ENCODE measurements at regions not wholly inside any gene's neighbourhood (a gene's known extent, or its start where the extent isn't known, plus 50 kb on each side); places are given as distances from the start of the nearest gene placed in this dataset.

GRCh38 chr11:109480251-109480650, 58.3 kb downstream of the C11orf87 start:
- no peak overlapping the region for H3K9ac ChIP-seq (ENCODE audit: insufficient read depth, low read depth, low read length)
- FAIRE-seq = no peak
- no peak overlapping the region for H3K27ac ChIP-seq (ENCODE audit: extremely low read length, insufficient read depth, low read length)
- no TSS peak for BruUV-seq (replicated peaks)
- no peaks in the 10 kb centered on the region for H4K20me1 ChIP-seq (ENCODE audit: insufficient read depth, low read length)
- no peaks in the 10 kb centered on the region for H3K4me1 ChIP-seq (ENCODE audit: insufficient read depth, low read length)
- no peaks in the 10 kb centered on the region for H3K79me2 ChIP-seq (ENCODE audit: insufficient read depth, low read length)
- DNase-seq (ENCODE audit: low spot score) = no peak
- no peaks in the 10 kb centered on the region for H3K9me3 ChIP-seq (ENCODE audit: low read length)
- 0% methylated on average over 2 of the region's 6 CpGs for WGBS (ENCODE audit: low lambda C conversion rate)
- no peak overlapping the region for H3K4me2 ChIP-seq (ENCODE audit: low read depth, low read length)
- ChIA-PET POLR2A (no interaction called here), CTCF (ENCODE audit: low intra/inter-chr PET ratio, low total read pairs) (no interaction called here)
- H2AFZ ChIP-seq (ENCODE audit: low read length) = no peak overlapping the region
- TF ChIP-seq GLI4 (CRISPR knock-in tag; IDR thresholded peaks at IDR 0.05; ENCODE audit: borderline replicate concordance) (no peak), ZNF776 (CRISPR knock-in tag; IDR thresholded peaks at IDR 0.05) (no peak), IKZF5 (CRISPR knock-in tag; IDR thresholded peaks at IDR 0.05) (no peak)
- H3K4me3 ChIP-seq (replicated peaks in 1 of 3; ENCODE audit: insufficient read depth in 1 of 3, low read depth in 2 of 3, low read length in 3 of 3) = no peak overlapping the region
- in situ Hi-C loops (cut with HindIII; ENCODE audit: extremely low pct_ligation_motif_present, low pct_unique_long_range_greater_than_20kb) (no loop called here), intact Hi-C loops (cut with micrococcal nuclease; ENCODE audit: unreplicated experiment) (no loop called here)
- ATAC-seq = no peak
- H3K27me3 ChIP-seq (ENCODE audit: control insufficient read depth in 1 of 2, insufficient read depth in 2 of 2, low read length in 2 of 2) = no peaks in the 10 kb centered on the region
- H3K36me3 ChIP-seq (replicated peaks in 1 of 2; ENCODE audit: control insufficient read depth in 1 of 2, insufficient read depth in 2 of 2, low read length in 2 of 2) = no peaks in the 10 kb centered on the region

GRCh38 chr11:109486129-109486528, 64.1 kb downstream of the C11orf87 start:
- Histone ChIP-seq H3K4me1 (ENCODE audit: insufficient read depth, low read length) (no peaks in the 10 kb centered on the region), H3K27me3 (ENCODE audit: control insufficient read depth in 1 of 2, insufficient read depth in 2 of 2, low read length in 2 of 2) (no peaks in the 10 kb centered on the region), H3K4me3 (replicated peaks in 1 of 3; ENCODE audit: insufficient read depth in 1 of 3, low read depth in 2 of 3, low read length in 3 of 3) (no peak overlapping the region), H3K36me3 (replicated peaks in 1 of 2; ENCODE audit: control insufficient read depth in 1 of 2, insufficient read depth in 2 of 2, low read length in 2 of 2) (no peaks in the 10 kb centered on the region), H3K9ac (ENCODE audit: insufficient read depth, low read depth, low read length) (no peak overlapping the region), H3K79me2 (ENCODE audit: insufficient read depth, low read length) (no peaks in the 10 kb centered on the region), H4K20me1 (ENCODE audit: insufficient read depth, low read length) (no peaks in the 10 kb centered on the region), H2AFZ (ENCODE audit: low read length) (no peak overlapping the region), H3K27ac (ENCODE audit: extremely low read length, insufficient read depth, low read length) (no peak overlapping the region), H3K9me3 (ENCODE audit: low read length) (no peaks in the 10 kb centered on the region), H3K4me2 (ENCODE audit: low read depth, low read length) (no peak overlapping the region)
- POLR2A ChIA-PET = no interaction called here
- TF ChIP-seq HNF1A (IDR thresholded peaks at IDR 0.05; ENCODE audit: low read depth) = no peak
- no peak for TF ChIP-seq HNF1A (CRISPR knock-in tag; IDR thresholded peaks at IDR 0.05; ENCODE audit: borderline replicate concordance)
- TF ChIP-seq FLYWCH1 (CRISPR knock-in tag; IDR thresholded peaks at IDR 0.05) = no peak
- TF ChIP-seq ZNF629 (CRISPR knock-in tag; conservative IDR thresholded peaks at IDR 0.05) = no peak
- no peak for TF ChIP-seq ZNF577 (CRISPR knock-in tag; IDR thresholded peaks at IDR 0.05; ENCODE audit: borderline replicate concordance, low read depth)
- TF ChIP-seq TOPORS (CRISPR knock-in tag; IDR thresholded peaks at IDR 0.05) = no peak
- BruUV-seq (replicated peaks) = no TSS peak
- CTCF ChIA-PET (ENCODE audit: low intra/inter-chr PET ratio, low total read pairs) = no interaction called here
- ATAC-seq (no peak), DNase-seq (ENCODE audit: low spot score) (no peak), FAIRE-seq (no peak)
- in situ Hi-C loops (cut with HindIII; ENCODE audit: extremely low pct_ligation_motif_present, low pct_unique_long_range_greater_than_20kb) (no loop called here), intact Hi-C loops (cut with micrococcal nuclease; ENCODE audit: unreplicated experiment) (no loop called here)
- whole genome bisulfite sequencing (ENCODE audit: low lambda C conversion rate) = 0% methylated on average over 1 of the region's 1 CpG

Measured in HepG2 (cell line).